ENCODE measurements at regions not wholly inside any gene's neighbourhood (a gene's known extent, or its start where the extent isn't known, plus 50 kb on each side); places are given as distances from the start of the nearest gene placed in this dataset.

DNA sequence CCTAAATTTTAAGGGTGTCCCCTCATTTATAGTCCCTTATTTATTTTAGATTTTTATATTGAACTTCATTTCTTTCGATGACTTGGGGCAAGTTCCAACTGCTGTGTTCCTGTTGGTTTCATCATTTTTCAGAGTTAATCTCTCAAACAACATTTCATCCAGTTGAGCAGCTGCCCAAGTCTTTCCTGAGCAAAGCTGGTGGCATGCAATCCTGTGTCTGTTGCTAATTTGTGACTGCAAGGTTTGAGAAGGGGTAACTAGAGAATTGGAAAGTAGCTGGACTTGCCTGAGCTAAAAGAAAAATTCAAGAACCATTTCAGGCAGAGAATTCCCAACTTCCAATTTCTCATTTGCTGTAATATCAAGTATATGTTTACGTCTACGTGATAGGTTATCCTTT lies 881.5 kb upstream of the SLC35B3 start:
- TF ChIP-seq, protein P1, sequence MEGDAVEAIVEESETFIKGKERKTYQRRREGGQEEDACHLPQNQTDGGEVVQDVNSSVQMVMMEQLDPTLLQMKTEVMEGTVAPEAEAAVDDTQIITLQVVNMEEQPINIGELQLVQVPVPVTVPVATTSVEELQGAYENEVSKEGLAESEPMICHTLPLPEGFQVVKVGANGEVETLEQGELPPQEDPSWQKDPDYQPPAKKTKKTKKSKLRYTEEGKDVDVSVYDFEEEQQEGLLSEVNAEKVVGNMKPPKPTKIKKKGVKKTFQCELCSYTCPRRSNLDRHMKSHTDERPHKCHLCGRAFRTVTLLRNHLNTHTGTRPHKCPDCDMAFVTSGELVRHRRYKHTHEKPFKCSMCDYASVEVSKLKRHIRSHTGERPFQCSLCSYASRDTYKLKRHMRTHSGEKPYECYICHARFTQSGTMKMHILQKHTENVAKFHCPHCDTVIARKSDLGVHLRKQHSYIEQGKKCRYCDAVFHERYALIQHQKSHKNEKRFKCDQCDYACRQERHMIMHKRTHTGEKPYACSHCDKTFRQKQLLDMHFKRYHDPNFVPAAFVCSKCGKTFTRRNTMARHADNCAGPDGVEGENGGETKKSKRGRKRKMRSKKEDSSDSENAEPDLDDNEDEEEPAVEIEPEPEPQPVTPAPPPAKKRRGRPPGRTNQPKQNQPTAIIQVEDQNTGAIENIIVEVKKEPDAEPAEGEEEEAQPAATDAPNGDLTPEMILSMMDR (conservative IDR thresholded peaks at IDR 0.05; ENCODE audit: low read depth, low read length), result no peak
- TF ChIP-seq EZH2 (IDR thresholded peaks at IDR 0.05; ENCODE audit: low read length, unreplicated experiment) (no peak), EZH2phosphoT487 (IDR thresholded peaks at IDR 0.05; ENCODE audit: borderline replicate concordance, low read length) (no peak)

Measured in PC-3 (cell line).